ENCODE measurements at regions not wholly inside any gene's neighbourhood (a gene's known extent, or its start where the extent isn't known, plus 50 kb on each side); places are given as distances from the start of the nearest gene placed in this dataset.

DNA sequence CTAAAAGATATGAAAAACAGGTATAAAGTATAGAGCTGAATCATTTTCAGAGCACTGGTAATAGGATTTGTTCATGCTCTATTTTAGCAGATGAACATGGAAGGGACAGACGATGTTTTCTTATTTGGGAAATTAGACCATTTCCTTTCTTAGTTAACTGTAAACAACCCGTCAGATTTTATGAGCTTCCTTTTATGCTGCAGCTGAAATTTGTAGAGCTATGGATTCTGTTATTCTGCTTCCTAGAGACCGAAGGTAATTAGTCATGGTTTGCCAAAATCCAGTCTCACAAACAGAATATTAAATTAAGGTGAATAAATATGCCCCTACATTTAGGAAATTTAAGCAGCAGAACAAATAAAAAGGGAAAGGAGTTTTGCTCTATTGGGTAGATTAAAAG, 180.2 kb upstream of the SYT1 start:
- no peak for TF ChIP-seq EZH2 (IDR thresholded peaks at IDR 0.05; ENCODE audit: borderline replicate concordance, low read length)
- no peak for TF ChIP-seq CTCF (conservative IDR thresholded peaks at IDR 0.05 in 1 of 2, IDR thresholded peaks at IDR 0.05 in 1 of 2; ENCODE audit: extremely low read depth in 1 of 2, insufficient read depth in 1 of 2, low read depth in 1 of 2, low read length in 2 of 2)

Measured in mammary epithelial cell (primary cell).